Peyer's patch (tissue), 4 donors: ENCODE measurements at regions not wholly inside any gene's neighbourhood (a gene's known extent, or its start where the extent isn't known, plus 50 kb on each side); places are given as distances from the start of the nearest gene placed in this dataset.
"Not testable (repeated sequence)": the region's sequence is repeated elsewhere in the genome, so short reads cannot be mapped to it uniquely, and the experiment has no call there.

Source experiments
- POLR2A ChIP-seq, 2 donors: fragments of 450-650 bp; IDR thresholded peaks; one replicate each; pipeline ENCODE4 v1.5.1; 2017; ENCODE audit warnings: antibody characterized with exemption in 2 of 2, mild to moderate bottlenecking in 2 of 2, moderate library complexity in 2 of 2
- TF ChIP-seq, protein P1 (sequence below), 6 experiments: fragments of 450-650 bp in 4 of 6; fragments of 200-600 bp in 2 of 6; sonication (generic) in 1 of 6; IDR thresholded peaks; one replicate each; pipeline ENCODE4 v1.5.1; 2017 to 2019; ENCODE audit warnings: antibody characterized with exemption in 6 of 6, mild to moderate bottlenecking in 3 of 6, moderate library complexity in 1 of 6

DNA sequence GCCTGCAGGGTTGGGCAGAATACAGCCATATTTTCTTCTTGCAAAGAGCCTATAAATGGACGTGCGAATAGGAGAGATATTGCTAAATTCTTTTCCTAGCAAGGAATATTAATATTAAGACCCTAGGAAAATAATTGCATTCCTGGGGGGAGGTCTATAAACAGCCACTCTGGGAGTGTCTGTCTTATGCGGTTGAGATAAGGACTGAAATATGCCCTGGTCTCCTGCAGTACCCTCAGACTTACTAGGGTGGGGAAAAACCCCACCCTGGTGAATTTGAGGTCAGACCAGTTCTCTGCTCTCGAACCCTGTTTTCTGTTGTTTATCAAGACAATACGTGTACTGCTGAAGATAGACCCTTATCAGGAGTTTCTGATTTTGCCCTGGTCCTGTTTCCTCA is 74.4 kb downstream of the GBP6 start:
- TF ChIP-seq, protein P1, sequence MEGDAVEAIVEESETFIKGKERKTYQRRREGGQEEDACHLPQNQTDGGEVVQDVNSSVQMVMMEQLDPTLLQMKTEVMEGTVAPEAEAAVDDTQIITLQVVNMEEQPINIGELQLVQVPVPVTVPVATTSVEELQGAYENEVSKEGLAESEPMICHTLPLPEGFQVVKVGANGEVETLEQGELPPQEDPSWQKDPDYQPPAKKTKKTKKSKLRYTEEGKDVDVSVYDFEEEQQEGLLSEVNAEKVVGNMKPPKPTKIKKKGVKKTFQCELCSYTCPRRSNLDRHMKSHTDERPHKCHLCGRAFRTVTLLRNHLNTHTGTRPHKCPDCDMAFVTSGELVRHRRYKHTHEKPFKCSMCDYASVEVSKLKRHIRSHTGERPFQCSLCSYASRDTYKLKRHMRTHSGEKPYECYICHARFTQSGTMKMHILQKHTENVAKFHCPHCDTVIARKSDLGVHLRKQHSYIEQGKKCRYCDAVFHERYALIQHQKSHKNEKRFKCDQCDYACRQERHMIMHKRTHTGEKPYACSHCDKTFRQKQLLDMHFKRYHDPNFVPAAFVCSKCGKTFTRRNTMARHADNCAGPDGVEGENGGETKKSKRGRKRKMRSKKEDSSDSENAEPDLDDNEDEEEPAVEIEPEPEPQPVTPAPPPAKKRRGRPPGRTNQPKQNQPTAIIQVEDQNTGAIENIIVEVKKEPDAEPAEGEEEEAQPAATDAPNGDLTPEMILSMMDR (IDR thresholded peaks at IDR 0.05): not testable (repeated sequence)
- TF ChIP-seq POLR2A (IDR thresholded peaks at IDR 0.05): not testable (repeated sequence)
